Esophagus muscularis mucosa (tissue), 3 donors: ENCODE measurements at regions not wholly inside any gene's neighbourhood (a gene's known extent, or its start where the extent isn't known, plus 50 kb on each side); places are given as distances from the start of the nearest gene placed in this dataset.

Source experiments
- CTCF ChIP-seq, 3 experiments: fragments of 200-600 bp in 2 of 3; fragments of 450-650 bp in 1 of 3; sonication (generic) in 2 of 3; IDR thresholded peaks; one replicate each; pipeline ENCODE4 v1.5.1; 2017 to 2019; ENCODE audit warnings: antibody characterized with exemption in 3 of 3, mild to moderate bottlenecking in 2 of 3, moderate library complexity in 1 of 3
- POLR2AphosphoS5 ChIP-seq, 2 donors: sonication (generic); formaldehyde crosslinking; IDR thresholded peaks; one replicate each; pipeline ENCODE4 v1.6.1; 2017; ENCODE audit warnings: antibody characterized with exemption in 2 of 2

DNA sequence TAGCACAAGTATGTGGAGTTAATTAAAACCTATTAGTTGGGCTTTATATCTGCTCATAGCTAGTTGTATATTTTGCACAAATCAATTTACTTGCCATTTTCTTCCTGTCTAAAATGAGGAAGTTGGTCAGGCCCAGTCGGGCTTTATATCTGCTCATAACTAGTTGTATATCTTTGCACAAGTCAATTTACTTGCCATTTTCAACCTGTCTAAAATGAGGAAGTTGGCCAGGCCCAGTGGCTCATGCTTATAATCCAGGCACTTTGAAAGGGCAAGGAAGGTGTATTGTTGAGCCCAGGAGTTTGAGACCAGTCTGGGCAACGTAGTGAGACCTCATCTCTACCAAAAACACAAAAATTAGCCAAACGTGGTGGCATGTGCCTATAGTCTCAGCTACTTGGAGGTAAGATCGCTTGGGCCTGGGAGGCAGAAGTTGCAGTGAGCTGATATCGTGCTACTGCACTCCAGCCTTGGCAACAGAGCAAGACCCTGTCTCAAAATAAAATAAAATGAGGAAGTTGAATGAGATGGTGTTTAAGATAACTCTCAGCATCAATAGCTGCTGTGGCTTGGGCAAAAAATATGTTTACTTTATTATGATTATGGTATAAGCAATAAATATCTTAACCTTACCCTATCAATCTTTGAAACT, 1558.6 kb upstream of the RAG2 start:
- TF ChIP-seq CTCF (IDR thresholded peaks at IDR 0.05) (no peak), POLR2AphosphoS5 (IDR thresholded peaks at IDR 0.05) (no peak)
